H9 (cell line): ENCODE measurements at regions not wholly inside any gene's neighbourhood (a gene's known extent, or its start where the extent isn't known, plus 50 kb on each side); places are given as distances from the start of the nearest gene placed in this dataset.

Experiments
- DNase-seq: peaks from one replicate; pipeline ENCODE4 v3.0.0-alpha.2; 2017
- H2AFZ ChIP-seq: one replicate; pipeline ENCODE4 v1.6.1; 2013; ENCODE audit warnings: mild to moderate bottlenecking, low read length, control low read depth, moderate library complexity
- H2AK5ac ChIP-seq: 2 replicates; pipeline ENCODE4 v1.6.1; 2013; ENCODE audit warnings: low read length, control low read depth, mixed read lengths; ENCODE audit not compliant: insufficient read length
- H2BK120ac ChIP-seq: one replicate; pipeline ENCODE4 v1.6.1; 2013; ENCODE audit warnings: low read depth, mild to moderate bottlenecking, low read length, control low read depth, inconsistent platforms; ENCODE audit not compliant: poor library complexity, severe bottlenecking
- H2BK12ac ChIP-seq: 2 replicates; pipeline ENCODE4 v1.6.1; 2013; ENCODE audit warnings: low read length, control low read depth, mixed read lengths, low read depth; ENCODE audit not compliant: insufficient read length
- H2BK15ac ChIP-seq: 2 replicates; pipeline ENCODE4 v1.6.1; 2013; ENCODE audit warnings: low read depth, low read length, control low read depth
- H2BK20ac ChIP-seq: one replicate; pipeline ENCODE4 v1.6.1; 2013; ENCODE audit warnings: low read depth, mild to moderate bottlenecking, low read length, control low read depth, inconsistent platforms; ENCODE audit not compliant: poor library complexity, severe bottlenecking
- H2BK5ac ChIP-seq: 2 replicates; pipeline ENCODE4 v1.6.1; 2013; ENCODE audit warnings: low read length, control low read depth, mixed read lengths; ENCODE audit not compliant: insufficient read length
- H3K14ac ChIP-seq: 2 replicates; pipeline ENCODE4 v1.6.1; 2013; ENCODE audit warnings: low read length, control low read depth; ENCODE audit not compliant: insufficient read depth
- H3K18ac ChIP-seq: 2 replicates; pipeline ENCODE4 v1.6.1; 2013; ENCODE audit warnings: low read depth, mild to moderate bottlenecking, mixed read lengths, low read length, control low read depth; ENCODE audit not compliant: insufficient read length
- H3K23ac ChIP-seq: 2 replicates; pipeline ENCODE4 v1.6.1; 2013; ENCODE audit warnings: low read length, control low read depth, mixed read lengths, low read depth; ENCODE audit not compliant: insufficient read length
- H3K23me2 ChIP-seq: 2 replicates; pipeline ENCODE4 v1.6.1; 2013; ENCODE audit warnings: low read depth, mild to moderate bottlenecking, mixed read lengths, low read length, control low read depth; ENCODE audit not compliant: insufficient read length, poor library complexity, severe bottlenecking
- H3K27ac ChIP-seq: 2 replicates; pipeline ENCODE4 v1.5.1; 2013; ENCODE audit warnings: low read length, control low read depth, mixed read lengths, low read depth; ENCODE audit not compliant: insufficient read length
- H3K27me3 ChIP-seq: 2 replicates; pipeline ENCODE4 v1.6.1; 2013; ENCODE audit warnings: low read length, control low read depth, inconsistent platforms; ENCODE audit not compliant: insufficient read depth
- H3K4ac ChIP-seq: 2 replicates; pipeline ENCODE4 v1.6.1; 2013; ENCODE audit warnings: low read depth, mild to moderate bottlenecking, control low read depth, inconsistent platforms, low read length, moderate library complexity
- H3K4me1 ChIP-seq: 2 replicates; pipeline ENCODE4 v1.6.1; 2013; ENCODE audit warnings: low read length, control low read depth, inconsistent platforms; ENCODE audit not compliant: insufficient read depth
- H3K4me2 ChIP-seq: 2 replicates; pipeline ENCODE4 v1.6.1; 2013; ENCODE audit warnings: low read length, control low read depth, mixed read lengths; ENCODE audit not compliant: insufficient read length, insufficient read depth
- H3K56ac ChIP-seq: 2 replicates; pipeline ENCODE4 v1.6.1; 2013; ENCODE audit warnings: low read depth, mild to moderate bottlenecking, mixed read lengths, low read length, control low read depth; ENCODE audit not compliant: insufficient read length
- H3K79me1 ChIP-seq: 2 replicates; pipeline ENCODE4 v1.6.1; 2013; ENCODE audit warnings: low read depth, mild to moderate bottlenecking, moderate library complexity, low read length, control low read depth, inconsistent platforms; ENCODE audit not compliant: insufficient read depth, poor library complexity, severe bottlenecking
- H3K79me2 ChIP-seq: 2 replicates; pipeline ENCODE4 v1.6.1; 2013; ENCODE audit warnings: low read length, control low read depth, inconsistent platforms; ENCODE audit not compliant: insufficient read depth
- H3K9ac ChIP-seq: 2 replicates; pipeline ENCODE4 v1.6.1; 2013; ENCODE audit warnings: low read length, control low read depth, mixed read lengths; ENCODE audit not compliant: insufficient read length; ENCODE audit errors: extremely low read depth
- H3K9me3 ChIP-seq: one replicate; pipeline ENCODE4 v1.6.1; 2013; ENCODE audit warnings: low read depth, low read length, inconsistent platforms; ENCODE audit not compliant: control insufficient read depth
- H3T11ph ChIP-seq: one replicate; pipeline ENCODE4 v1.6.1; 2013; ENCODE audit warnings: mild to moderate bottlenecking, low read length, control low read depth, inconsistent platforms
- H4K20me1 ChIP-seq: one replicate; pipeline ENCODE4 v1.6.1; 2013; ENCODE audit not compliant: control insufficient read depth, insufficient read length, insufficient read depth
- H4K5ac ChIP-seq: 2 replicates; pipeline ENCODE4 v1.6.1; 2013; ENCODE audit warnings: low read depth, mild to moderate bottlenecking, mixed read lengths, low read length, control low read depth; ENCODE audit not compliant: insufficient read length
- H4K8ac ChIP-seq: replicated peaks from 2 replicates; pipeline ENCODE4 v1.6.1; 2013; ENCODE audit warnings: low read length, control low read depth, mixed read lengths, low read depth; ENCODE audit not compliant: insufficient read length
- H4K91ac ChIP-seq: 2 replicates; pipeline ENCODE4 v1.6.1; 2013; ENCODE audit warnings: low read depth, mild to moderate bottlenecking, moderate library complexity, mixed read lengths, low read length, control low read depth; ENCODE audit not compliant: insufficient read length
- H3K27ac Mint-ChIP-seq, 3 experiments: 2 replicates in 2 of 3; 3 replicates in 1 of 3; pipeline ENCODE4 v1.8.0; 2020 to 2021; ENCODE audit warnings: mixed read lengths in 3 of 3, mild to moderate bottlenecking in 1 of 3, moderate library complexity in 1 of 3
- H3K27me3 Mint-ChIP-seq: 2 replicates; pipeline ENCODE4 v1.8.0; 2021; ENCODE audit warnings: low read depth, mild to moderate bottlenecking, moderate library complexity, mixed read lengths
- H3K36me3 Mint-ChIP-seq, 3 experiments: 2 replicates in 2 of 3; 3 replicates in 1 of 3; pipeline ENCODE4 v1.8.0; 2020 to 2021; ENCODE audit warnings: low read depth in 3 of 3, mixed read lengths in 3 of 3; ENCODE audit not compliant: insufficient read depth in 1 of 3
- H3K4me1 Mint-ChIP-seq, 2 experiments: 2 replicates each; pipeline ENCODE4 v1.8.0; 2020; ENCODE audit warnings: mixed read lengths in 2 of 2
- H3K4me3 Mint-ChIP-seq, 2 experiments: 2 replicates in 1 of 2; 3 replicates in 1 of 2; pipeline ENCODE4 v1.8.0; 2020 to 2021; ENCODE audit warnings: mild to moderate bottlenecking in 2 of 2, mixed read lengths in 2 of 2, moderate library complexity in 1 of 2
- H3K9me3 Mint-ChIP-seq, 2 experiments: 2 replicates in 1 of 2; 3 replicates in 1 of 2; pipeline ENCODE4 v1.8.0; 2020; ENCODE audit warnings: mild to moderate bottlenecking in 2 of 2, mixed read lengths in 2 of 2, moderate library complexity in 1 of 2
- CTCF ChIP-seq: fragments of 200-600 bp; sonication (generic); conservative IDR thresholded peaks from 3 replicates; pipeline ENCODE4 v1.8.0; 2021; ENCODE audit warnings: antibody characterized with exemption, mild to moderate bottlenecking
- WGBS: extraction: QIAGEN DNeasy Blood & Tissue Kit; methylation state at CpG from one replicate; pipeline ENCODE4 v1.1.7; 2013; ENCODE audit warnings: missing lambda C conversion rate, low lambda C conversion rate, mixed read lengths; ENCODE audit not compliant: insufficient read length; ENCODE audit errors: extremely low coverage; 5-methylcytosine and 5-hydroxymethylcytosine counted together

GRCh38 chr10:128505346-128505745, 379.1 kb upstream of the MKI67 start:
- TF ChIP-seq CTCF: no peak
- H3K14ac ChIP-seq: no peak overlapping the region
- Mint-ChIP-seq H3K4me3 (no peak overlapping the region), H3K9me3 (peaks cover 6 to 8% of the 10 kb centered on the region in 2 experiments), H3K4me1 (peaks cover 10% of the 10 kb centered on the region in 2 experiments), H3K27me3 (peaks cover 28% of the 10 kb centered on the region), H3K36me3 (peaks cover 0 to 6% (median 0%) of the 10 kb centered on the region in 3 experiments; a peak in 3 of 7 replicates), H3K27ac (no peak overlapping the region)
- no peaks in the 10 kb centered on the region for H3K27me3 ChIP-seq
- H3K4me1 ChIP-seq: no peaks in the 10 kb centered on the region
- H2AK5ac ChIP-seq: no peak overlapping the region
- no peaks in the 10 kb centered on the region for H3K9me3 ChIP-seq
- H3K4ac ChIP-seq: no peak overlapping the region
- no peak overlapping the region for H2BK20ac ChIP-seq
- H2BK120ac ChIP-seq: no peak overlapping the region
- no peaks in the 10 kb centered on the region for H3K23me2 ChIP-seq
- no CpG with 5 or more reads among the region's 6 CpGs for WGBS
- H2AFZ ChIP-seq: no peak overlapping the region
- H3K9ac ChIP-seq: no peak overlapping the region
- no peaks in the 10 kb centered on the region for H4K20me1 ChIP-seq
- no peak overlapping the region for H4K5ac ChIP-seq
- H4K91ac ChIP-seq: no peak overlapping the region
- no peak overlapping the region for H3K18ac ChIP-seq
- no peak overlapping the region for H3K23ac ChIP-seq
- no peak overlapping the region for H2BK15ac ChIP-seq
- H4K8ac ChIP-seq: no peak overlapping the region
- H2BK5ac ChIP-seq: no peak overlapping the region
- no peak overlapping the region for H3K4me2 ChIP-seq
- H3K27ac ChIP-seq: no peak overlapping the region
- DNase-seq: no peak
- no peak overlapping the region for H3T11ph ChIP-seq
- H3K79me2 ChIP-seq: no peaks in the 10 kb centered on the region
- H3K79me1 ChIP-seq: no peaks in the 10 kb centered on the region
- H2BK12ac ChIP-seq: no peak overlapping the region
- no peak overlapping the region for H3K56ac ChIP-seq
